GM13976 (cell line): ENCODE measurements at regions not wholly inside any gene's neighbourhood (a gene's known extent, or its start where the extent isn't known, plus 50 kb on each side); places are given as distances from the start of the nearest gene placed in this dataset.

Experiments
- DNase-seq: peaks from one replicate; pipeline ENCODE4 v3.0.0; 2012; ENCODE audit warnings: low spot score
- CTCF ChIP-seq: IDR thresholded peaks from 2 replicates; pipeline ENCODE4 v1.5.1; 2012; ENCODE audit warnings: borderline replicate concordance, mild to moderate bottlenecking; ENCODE audit not compliant: insufficient read depth; ENCODE audit errors: extremely low read depth, missing control alignments, control extremely low read depth
- in situ Hi-C: fragments of 300-500 bp; cut with MboI; formaldehyde crosslinking; loops from one replicate; pipeline ENCODE4 v1.12.0; 2022; ENCODE audit warnings: low sequenced_read_pairs, mixed read lengths, inconsistent platforms; ENCODE audit not compliant: unreplicated experiment

DNA sequence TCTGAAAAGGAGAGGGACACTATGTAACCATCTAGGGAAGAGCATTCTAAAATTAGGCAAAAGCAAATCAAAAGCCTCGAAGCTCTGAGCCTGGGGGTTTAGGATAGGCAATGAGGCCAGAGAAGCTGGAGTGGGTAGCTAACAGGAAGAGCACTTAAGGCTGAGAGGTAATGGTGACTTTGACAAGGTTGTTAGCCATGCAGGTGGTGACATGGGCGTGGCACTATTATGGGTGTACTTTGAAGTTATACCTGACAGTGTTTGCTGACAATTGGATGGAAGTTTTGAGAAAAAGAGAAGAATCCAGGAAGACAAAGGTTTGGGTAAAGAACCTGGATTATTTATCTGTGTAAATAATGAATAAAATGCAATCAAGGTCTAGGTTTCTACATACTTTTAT lies 383.0 kb upstream of the SEMA3C start:
- DNase-seq: no peak
- in situ Hi-C loops: no loop called here
- no peak for TF ChIP-seq CTCF

GRCh38 chr7:81300753-81301152 lies 381.9 kb upstream of the SEMA3C start:
- no peak for DNase-seq
- no peak for TF ChIP-seq CTCF
- in situ Hi-C loops: no loop called here

DNA sequence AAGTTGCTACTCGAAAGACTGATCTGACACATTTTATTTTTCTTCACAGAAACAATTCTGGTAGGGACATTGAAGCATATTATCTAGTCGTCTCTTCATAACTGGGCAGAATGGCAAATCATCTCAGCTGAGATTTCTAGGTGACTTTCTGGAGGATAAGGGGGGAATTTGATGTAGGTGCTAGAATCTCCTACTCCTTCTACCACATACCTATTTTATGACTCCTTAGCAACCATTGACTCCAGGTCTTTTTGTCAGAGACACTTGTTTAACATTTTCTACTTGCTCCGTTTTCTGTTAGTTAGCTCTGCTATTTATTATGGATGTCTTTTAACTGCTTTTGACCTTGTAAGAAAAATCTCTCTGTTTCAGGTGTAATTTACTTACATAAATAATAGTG lies 380.9 kb upstream of the SEMA3C start:
- no peak for TF ChIP-seq CTCF
- in situ Hi-C loops: no loop called here
- DNase-seq: no peak

GRCh38 chr7:81298951-81299666 lies 380.3 kb upstream of the SEMA3C start:
- in situ Hi-C loops: no loop called here
- TF ChIP-seq CTCF: no peak

GRCh38 chr7:81297317-81297716 lies 378.5 kb upstream of the SEMA3C start:
- no peak for TF ChIP-seq CTCF
- DNase-seq: no peak
- in situ Hi-C loops: no loop called here

More at GRCh38 chr7:81298951-81299666, 380.3 kb upstream of the SEMA3C start:
- no peak for DNase-seq

- in situ Hi-C loops: no loop called here
- TF ChIP-seq CTCF: no peak
- no peak for DNase-seq
Observed at GRCh38 chr7:81296726-81297125, 377.9 kb upstream of the SEMA3C start.

GRCh38 chr7:81294897-81295515 lies 376.2 kb upstream of the SEMA3C start:
- no peak for TF ChIP-seq CTCF
- DNase-seq: no peak
- in situ Hi-C loops: no loop called here
